GM12878 (cell line): ENCODE measurements at regions not wholly inside any gene's neighbourhood (a gene's known extent, or its start where the extent isn't known, plus 50 kb on each side); places are given as distances from the start of the nearest gene placed in this dataset.

Experiments
- ATAC-seq: fragments of 200-7000 bp; cut with Tn5 transposase; 3 replicates; pipeline ENCODE4 v1.9.1; 2020; ENCODE audit warnings: mild to moderate bottlenecking, moderate library complexity
- BruUV-seq: library from RNA; stranded (reverse); fragments of 400-500 nt; replicated peaks from 2 replicates; lab custom pipeline; 2021; lab: Mats Ljungman, UMichigan
- CTCF ChIA-PET: fragments of 300-600 bp; sonication (Branson Sonifier 250); formaldehyde crosslinking; extraction: SDS; loops from one replicate; lab custom pipeline; 2021; ENCODE audit warnings: inconsistent platforms; lab: Yijun Ruan, JAX
- POLR2A ChIA-PET: fragments of 350-600 bp; formaldehyde crosslinking; extraction: SDS; loops from one replicate; lab custom pipeline; 2021; ENCODE audit warnings: inconsistent platforms; lab: Charles Lee
- RAD21 ChIA-PET: fragments of 300-600 bp; sonication (Branson Sonifier 250); formaldehyde crosslinking; loops from one replicate; lab custom pipeline; 2023; ENCODE audit warnings: antibody characterized with exemption; ENCODE audit not compliant: unreplicated experiment; lab: Charles Lee
- SMC1A ChIA-PET: fragments of 300-600 bp; sonication (Branson Sonifier 250); formaldehyde crosslinking; loops from one replicate; lab custom pipeline; 2023; ENCODE audit not compliant: unreplicated experiment, uncharacterized antibody; lab: Charles Lee
- DNase-seq: peaks from one replicate; pipeline ENCODE4 v3.0.0-alpha.2; 2011; ENCODE audit warnings: low read depth, low spot score
- FAIRE-seq: peaks from 3 replicates; lab custom pipeline; 2011; peaks lifted over from hg19 to GRCh38; lab: Jason Lieb, UNC
- H2AFZ ChIP-seq: 2 replicates; pipeline ENCODE4 v1.6.0; 2011; ENCODE audit warnings: low read depth, low read length, control low read depth; ENCODE audit not compliant: control insufficient read depth
- H3K27ac ChIP-seq: 2 replicates; pipeline ENCODE4 v1.5.1; 2011; ENCODE audit warnings: control low read depth; ENCODE audit not compliant: control insufficient read depth, insufficient read depth
- H3K27me3 ChIP-seq, 2 experiments: replicated peaks in 1 of 2; 2 replicates each; pipeline versions ENCODE4 v1.6.0 to v1.6.1; 2011; ENCODE audit warnings: low read length in 1 of 2; ENCODE audit not compliant: control insufficient read depth in 2 of 2, insufficient read depth in 2 of 2
- H3K36me3 ChIP-seq, 2 experiments: 2 replicates each; pipeline ENCODE4 v1.5.1; 2011; ENCODE audit warnings: low read length in 1 of 2; ENCODE audit not compliant: control insufficient read depth in 2 of 2, insufficient read depth in 2 of 2
- H3K4me1 ChIP-seq: 2 replicates; pipeline ENCODE4 v1.6.1; 2011; ENCODE audit warnings: mild to moderate bottlenecking, low read length, moderate library complexity, mixed read lengths; ENCODE audit not compliant: control insufficient read depth, insufficient read depth
- H3K4me2 ChIP-seq: 2 replicates; pipeline ENCODE4 v1.6.0; 2011; ENCODE audit warnings: control low read depth; ENCODE audit not compliant: control insufficient read depth, insufficient read depth
- H3K4me3 ChIP-seq: fragments of 200-600 bp; sonication (generic); 2 replicates; pipeline ENCODE4 v1.5.1; 2016
- H3K79me2 ChIP-seq: 2 replicates; pipeline ENCODE4 v1.6.0; 2011; ENCODE audit warnings: low read length; ENCODE audit not compliant: control insufficient read depth, insufficient read depth
- H3K9ac ChIP-seq: 2 replicates; pipeline ENCODE4 v1.8.0; 2011; ENCODE audit warnings: low read length, control low read depth, mixed read lengths; ENCODE audit not compliant: control insufficient read depth, insufficient read depth
- H3K9me3 ChIP-seq: replicated peaks from 3 replicates; pipeline ENCODE4 v1.5.1; 2011; ENCODE audit warnings: mild to moderate bottlenecking, low read length; ENCODE audit not compliant: control insufficient read depth, insufficient read depth
- H4K20me1 ChIP-seq: 2 replicates; pipeline ENCODE4 v1.6.0; 2011; ENCODE audit not compliant: control insufficient read depth, insufficient read depth
- BRCA1 ChIP-seq: IDR thresholded peaks from 2 replicates; pipeline ENCODE4 v1.6.1; 2011; ENCODE audit warnings: low read depth, low read length, improper control_type of control experiment
- CHD2 ChIP-seq: IDR thresholded peaks from 2 replicates; pipeline ENCODE4 v1.6.1; 2011; ENCODE audit warnings: low read depth, low read length, improper control_type of control experiment, borderline replicate concordance
- CREB1 ChIP-seq: IDR thresholded peaks from 2 replicates; pipeline ENCODE4 v1.6.1; 2012; ENCODE audit warnings: low read depth, mild to moderate bottlenecking, inconsistent platforms
- EP300 ChIP-seq, 2 experiments: fragments of 150-350 bp in 1 of 2; IDR thresholded peaks; 2 replicates each; pipeline ENCODE4 v1.6.1; 2011 to 2012; ENCODE audit warnings: low read depth in 2 of 2, low read length in 2 of 2, borderline replicate concordance in 1 of 2, improper control_type of control experiment in 1 of 2, inconsistent platforms in 1 of 2; ENCODE audit not compliant: control insufficient read depth in 1 of 2
- ETV6 ChIP-seq, 2 experiments: fragments of 450-650 bp in 1 of 2; IDR thresholded peaks in 1 of 2; conservative IDR thresholded peaks in 1 of 2; 2 replicates each; pipeline ENCODE4 v1.6.1; 2014; ENCODE audit warnings: antibody characterized with exemption in 1 of 2, borderline replicate concordance in 1 of 2, low read depth in 1 of 2, mild to moderate bottlenecking in 1 of 2, moderate library complexity in 1 of 2
- HDGF ChIP-seq: fragments of 450-650 bp; IDR thresholded peaks from 2 replicates; pipeline ENCODE4 v1.6.1; 2016; ENCODE audit warnings: antibody characterized with exemption
- JUND ChIP-seq: IDR thresholded peaks from 2 replicates; pipeline ENCODE4 v1.6.1; 2012; ENCODE audit warnings: low read depth, mild to moderate bottlenecking, low read length, improper control_type of control experiment, moderate library complexity
- MEF2A ChIP-seq: IDR thresholded peaks from 2 replicates; pipeline ENCODE4 v1.6.1; 2011; ENCODE audit warnings: low read depth, mild to moderate bottlenecking, low read length, moderate library complexity; ENCODE audit not compliant: insufficient read depth
- NR2C2 ChIP-seq: IDR thresholded peaks from 2 replicates; pipeline ENCODE4 v1.6.1; 2011; ENCODE audit warnings: borderline replicate concordance, low read depth; ENCODE audit not compliant: control insufficient read depth, insufficient read length
- POLR2AphosphoS2 ChIP-seq: IDR thresholded peaks from 2 replicates; pipeline ENCODE4 v1.6.1; 2011; ENCODE audit warnings: low read depth, mild to moderate bottlenecking, low read length, improper control_type of control experiment, moderate library complexity
- RAD51 ChIP-seq: fragments of 450-650 bp; IDR thresholded peaks from 2 replicates; pipeline ENCODE4 v1.6.1; 2016; ENCODE audit warnings: moderate library complexity, mild to moderate bottlenecking, inconsistent platforms
- RB1 ChIP-seq: fragments of 450-650 bp; formaldehyde crosslinking; IDR thresholded peaks from 2 replicates; pipeline ENCODE4 v1.6.1; 2017; ENCODE audit warnings: mild to moderate bottlenecking, borderline replicate concordance
- SMAD5 ChIP-seq: IDR thresholded peaks from 2 replicates; pipeline ENCODE4 v1.6.1; 2016; ENCODE audit warnings: antibody characterized with exemption, low read depth
- TARDBP ChIP-seq: IDR thresholded peaks from 2 replicates; pipeline ENCODE4 v1.6.1; 2016; ENCODE audit warnings: borderline replicate concordance
- YBX1 ChIP-seq: fragments of 450-650 bp; IDR thresholded peaks from 2 replicates; pipeline ENCODE4 v1.6.1; 2016; ENCODE audit warnings: antibody characterized with exemption
- ZNF24 ChIP-seq: fragments of 450-650 bp; IDR thresholded peaks from 2 replicates; pipeline ENCODE4 v1.6.1; 2017; ENCODE audit warnings: antibody characterized with exemption, mild to moderate bottlenecking
- WGBS: methylation state at CpG from one replicate; pipeline ENCODE4 v1.1.6; 2016; ENCODE audit warnings: low lambda C conversion rate; ENCODE audit not compliant: insufficient replicate concordance, insufficient coverage; ENCODE audit errors: missing lambda C conversion rate; 5-methylcytosine and 5-hydroxymethylcytosine counted together
- in situ Hi-C: fragments of 300-500 bp; cut with MboI; formaldehyde crosslinking; loops from 9 replicates; pipeline ENCODE4 v1.14.3; 2018; ENCODE audit warnings: mixed read lengths
- intact Hi-C: fragments of 100-400 bp; cut with micrococcal nuclease; formaldehyde crosslinking; loops from one replicate; pipeline ENCODE4 v1.14.2; 2022; ENCODE audit not compliant: unreplicated experiment
- TF ChIP-seq, protein P1 (sequence below): IDR thresholded peaks from 2 replicates; pipeline ENCODE4 v1.6.1; 2012; ENCODE audit warnings: improper control_type of control experiment, low read depth, low read length; ENCODE audit not compliant: insufficient replicate concordance
- TF ChIP-seq, protein P2 (sequence below), 3 experiments: IDR thresholded peaks in 2 of 3; conservative IDR thresholded peaks in 1 of 3; 2 replicates each; pipeline ENCODE4 v1.5.1; 2011; ENCODE audit warnings: low read depth in 3 of 3, low read length in 3 of 3, mild to moderate bottlenecking in 3 of 3, control low read depth in 2 of 3, moderate library complexity in 2 of 3, inconsistent platforms in 1 of 3, mixed read lengths in 1 of 3; ENCODE audit not compliant: control insufficient read depth in 2 of 3, insufficient read depth in 1 of 3; ENCODE audit errors: extremely low read depth in 1 of 3

DNA sequence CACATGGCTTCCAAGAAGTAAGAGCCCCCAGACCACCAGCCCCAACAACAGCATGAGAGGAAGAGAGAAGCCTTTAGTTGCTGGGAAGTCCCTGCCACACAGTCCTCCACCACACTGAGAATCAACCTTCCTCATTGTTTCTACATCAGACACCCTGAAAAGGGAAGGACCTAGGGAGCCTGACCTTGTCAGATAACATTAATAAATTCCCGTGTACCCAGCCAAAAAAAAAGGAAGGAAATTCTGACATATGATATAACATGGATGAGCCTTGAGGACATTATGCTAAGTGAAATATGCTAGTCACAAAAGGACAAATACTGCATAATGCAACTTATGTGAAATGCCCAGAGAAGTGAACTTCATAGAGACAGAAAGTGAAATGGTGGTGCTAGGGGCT, 65.6 kb upstream of the ARHGAP29 start (continued):
- no peak for TF ChIP-seq ZNF24

DNA sequence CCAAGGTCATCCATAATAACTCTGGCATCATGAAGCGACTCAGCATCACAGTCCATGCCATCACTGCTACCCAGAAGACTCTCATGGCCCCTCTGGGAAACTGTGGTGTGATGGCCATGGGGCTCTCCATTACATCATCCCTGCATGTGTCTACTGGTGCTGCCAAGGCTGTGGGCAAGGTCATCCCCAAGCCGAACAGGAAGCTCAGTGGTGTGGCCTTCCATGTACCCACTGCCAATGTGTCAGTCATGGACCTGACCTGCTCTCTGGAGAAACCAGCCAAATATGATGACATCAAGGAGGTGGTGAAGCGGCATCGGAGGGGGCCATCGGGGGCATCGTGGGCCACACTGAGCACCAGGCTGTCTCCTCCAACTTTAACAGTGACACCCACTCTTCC, 65.1 kb upstream of the ARHGAP29 start:
- POLR2A ChIA-PET: no interaction called here
- Histone ChIP-seq H4K20me1 (no peaks in the 10 kb centered on the region), H2AFZ (no peak overlapping the region), H3K9me3 (no peaks in the 10 kb centered on the region), H3K36me3 (no peaks in the 10 kb centered on the region), H3K4me3 (no peak overlapping the region), H3K9ac (no peak overlapping the region), H3K79me2 (no peaks in the 10 kb centered on the region), H3K4me1 (no peaks in the 10 kb centered on the region), H3K27ac (no peak overlapping the region), H3K27me3 (no peaks in the 10 kb centered on the region; a peak in 2 of 4 replicates)
- DNase-seq (no peak), FAIRE-seq (no peak), ATAC-seq (no peak)
- SMC1A ChIA-PET: no interaction called here
- intact Hi-C loops: no loop called here
- BruUV-seq: no TSS peak
- in situ Hi-C loops: no loop called here
- RAD21 ChIA-PET: no interaction called here
- CTCF ChIA-PET: no interaction called here
- WGBS: 41% methylated on average over 6 of the region's 6 CpGs
- TF ChIP-seq, protein P1, sequence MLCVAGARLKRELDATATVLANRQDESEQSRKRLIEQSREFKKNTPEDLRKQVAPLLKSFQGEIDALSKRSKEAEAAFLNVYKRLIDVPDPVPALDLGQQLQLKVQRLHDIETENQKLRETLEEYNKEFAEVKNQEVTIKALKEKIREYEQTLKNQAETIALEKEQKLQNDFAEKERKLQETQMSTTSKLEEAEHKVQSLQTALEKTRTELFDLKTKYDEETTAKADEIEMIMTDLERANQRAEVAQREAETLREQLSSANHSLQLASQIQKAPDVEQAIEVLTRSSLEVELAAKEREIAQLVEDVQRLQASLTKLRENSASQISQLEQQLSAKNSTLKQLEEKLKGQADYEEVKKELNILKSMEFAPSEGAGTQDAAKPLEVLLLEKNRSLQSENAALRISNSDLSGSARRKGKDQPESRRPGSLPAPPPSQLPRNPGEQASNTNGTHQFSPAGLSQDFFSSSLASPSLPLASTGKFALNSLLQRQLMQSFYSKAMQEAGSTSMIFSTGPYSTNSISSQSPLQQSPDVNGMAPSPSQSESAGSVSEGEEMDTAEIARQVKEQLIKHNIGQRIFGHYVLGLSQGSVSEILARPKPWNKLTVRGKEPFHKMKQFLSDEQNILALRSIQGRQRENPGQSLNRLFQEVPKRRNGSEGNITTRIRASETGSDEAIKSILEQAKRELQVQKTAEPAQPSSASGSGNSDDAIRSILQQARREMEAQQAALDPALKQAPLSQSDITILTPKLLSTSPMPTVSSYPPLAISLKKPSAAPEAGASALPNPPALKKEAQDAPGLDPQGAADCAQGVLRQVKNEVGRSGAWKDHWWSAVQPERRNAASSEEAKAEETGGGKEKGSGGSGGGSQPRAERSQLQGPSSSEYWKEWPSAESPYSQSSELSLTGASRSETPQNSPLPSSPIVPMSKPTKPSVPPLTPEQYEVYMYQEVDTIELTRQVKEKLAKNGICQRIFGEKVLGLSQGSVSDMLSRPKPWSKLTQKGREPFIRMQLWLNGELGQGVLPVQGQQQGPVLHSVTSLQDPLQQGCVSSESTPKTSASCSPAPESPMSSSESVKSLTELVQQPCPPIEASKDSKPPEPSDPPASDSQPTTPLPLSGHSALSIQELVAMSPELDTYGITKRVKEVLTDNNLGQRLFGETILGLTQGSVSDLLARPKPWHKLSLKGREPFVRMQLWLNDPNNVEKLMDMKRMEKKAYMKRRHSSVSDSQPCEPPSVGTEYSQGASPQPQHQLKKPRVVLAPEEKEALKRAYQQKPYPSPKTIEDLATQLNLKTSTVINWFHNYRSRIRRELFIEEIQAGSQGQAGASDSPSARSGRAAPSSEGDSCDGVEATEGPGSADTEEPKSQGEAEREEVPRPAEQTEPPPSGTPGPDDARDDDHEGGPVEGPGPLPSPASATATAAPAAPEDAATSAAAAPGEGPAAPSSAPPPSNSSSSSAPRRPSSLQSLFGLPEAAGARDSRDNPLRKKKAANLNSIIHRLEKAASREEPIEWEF: no peak
- TF ChIP-seq BRCA1: no peak
- no peak for TF ChIP-seq CREB1
- no peak for TF ChIP-seq JUND
- no peak for TF ChIP-seq NR2C2
- TF ChIP-seq MEF2A: no peak
- no peak for TF ChIP-seq HDGF
- TF ChIP-seq CHD2: no peak
- TF ChIP-seq SMAD5: no peak
- TF ChIP-seq TARDBP: no peak
- TF ChIP-seq EP300 (IDR thresholded peaks at IDR 0.05; ENCODE audit: borderline replicate concordance in 1 of 2, control insufficient read depth in 1 of 2, low read depth in 2 of 2, low read length in 2 of 2): no peak
- no peak for TF ChIP-seq RAD51
- no peak for TF ChIP-seq YBX1
- TF ChIP-seq RB1: no peak
- TF ChIP-seq, protein P2, sequence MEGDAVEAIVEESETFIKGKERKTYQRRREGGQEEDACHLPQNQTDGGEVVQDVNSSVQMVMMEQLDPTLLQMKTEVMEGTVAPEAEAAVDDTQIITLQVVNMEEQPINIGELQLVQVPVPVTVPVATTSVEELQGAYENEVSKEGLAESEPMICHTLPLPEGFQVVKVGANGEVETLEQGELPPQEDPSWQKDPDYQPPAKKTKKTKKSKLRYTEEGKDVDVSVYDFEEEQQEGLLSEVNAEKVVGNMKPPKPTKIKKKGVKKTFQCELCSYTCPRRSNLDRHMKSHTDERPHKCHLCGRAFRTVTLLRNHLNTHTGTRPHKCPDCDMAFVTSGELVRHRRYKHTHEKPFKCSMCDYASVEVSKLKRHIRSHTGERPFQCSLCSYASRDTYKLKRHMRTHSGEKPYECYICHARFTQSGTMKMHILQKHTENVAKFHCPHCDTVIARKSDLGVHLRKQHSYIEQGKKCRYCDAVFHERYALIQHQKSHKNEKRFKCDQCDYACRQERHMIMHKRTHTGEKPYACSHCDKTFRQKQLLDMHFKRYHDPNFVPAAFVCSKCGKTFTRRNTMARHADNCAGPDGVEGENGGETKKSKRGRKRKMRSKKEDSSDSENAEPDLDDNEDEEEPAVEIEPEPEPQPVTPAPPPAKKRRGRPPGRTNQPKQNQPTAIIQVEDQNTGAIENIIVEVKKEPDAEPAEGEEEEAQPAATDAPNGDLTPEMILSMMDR (IDR thresholded peaks at IDR 0.05 in 2 of 3, conservative IDR thresholded peaks at IDR 0.05 in 1 of 3; ENCODE audit: control insufficient read depth in 2 of 3, extremely low read depth in 1 of 3, insufficient read depth in 1 of 3, low read depth in 3 of 3, low read length in 3 of 3): no peak
- TF ChIP-seq ETV6 (conservative IDR thresholded peaks at IDR 0.05 in 1 of 2, IDR thresholded peaks at IDR 0.05 in 1 of 2; ENCODE audit: borderline replicate concordance in 1 of 2, low read depth in 1 of 2): no peak
- no peak for TF ChIP-seq POLR2AphosphoS2
- TF ChIP-seq, all 136 proteins: peak for 0
- no peak overlapping the region for H3K4me2 ChIP-seq
